Transverse colon (tissue), 3 donors: ENCODE measurements at regions not wholly inside any gene's neighbourhood (a gene's known extent, or its start where the extent isn't known, plus 50 kb on each side); places are given as distances from the start of the nearest gene placed in this dataset.

ENCODE experiments used
- CTCF ChIP-seq, 5 experiments: fragments of 200-600 bp in 3 of 5; fragments of 450-650 bp in 2 of 5; sonication (generic) in 3 of 5; IDR thresholded peaks; 1 replicate in 2 of 5; 2 replicates in 3 of 5; pipeline ENCODE4 v1.5.1; 2016 to 2017; ENCODE audit warnings: antibody characterized with exemption in 5 of 5, inconsistent platforms in 3 of 5, mild to moderate bottlenecking in 2 of 5, moderate library complexity in 1 of 5
- EP300 ChIP-seq: sonication (generic); formaldehyde crosslinking; IDR thresholded peaks from one replicate; pipeline ENCODE4 v1.6.1; 2017; ENCODE audit warnings: antibody characterized with exemption, low read depth
- POLR2A ChIP-seq: fragments of 450-650 bp; IDR thresholded peaks from one replicate; pipeline ENCODE4 v1.6.1; 2016; ENCODE audit warnings: antibody characterized with exemption, mild to moderate bottlenecking, moderate library complexity

- TF ChIP-seq EP300 = no peak
- TF ChIP-seq POLR2A = no peak
- TF ChIP-seq CTCF (IDR thresholded peaks at IDR 0.05) = no peak
Measured at GRCh38 chrX:44061968-44062614, 88.9 kb upstream of the NDP start.
